K562 (cell line): ENCODE measurements at regions not wholly inside any gene's neighbourhood (a gene's known extent, or its start where the extent isn't known, plus 50 kb on each side); places are given as distances from the start of the nearest gene placed in this dataset.
A peak's percentile ranks its signal among the peaks of the same experiment; 100 is the strongest.
"Not testable (repeated sequence)": the region's sequence is repeated elsewhere in the genome, so short reads cannot be mapped to it uniquely, and the experiment has no call there.

Experiments
- ATAC-seq: fragments of 200-7000 bp; cut with Tn5 transposase; 3 replicates; pipeline ENCODE4 v1.9.1; 2020; ENCODE audit warnings: moderate library complexity
- BruUV-seq: library from RNA; stranded (reverse); fragments of 400-500 nt; replicated peaks from 2 replicates; lab custom pipeline; 2021; lab: Mats Ljungman, UMichigan
- CTCF ChIA-PET: fragments of 300-600 bp; formaldehyde crosslinking; extraction: SDS; loops from one replicate; lab custom pipeline; 2021; ENCODE audit warnings: low intra/inter-chr PET ratio; lab: Yijun Ruan, JAX
- POLR2A ChIA-PET: fragments of 300-600, 350-650 bp; sonication (Branson Sonifier 250); formaldehyde crosslinking; extraction: SDS; loops from one replicate; lab custom pipeline; 2021; ENCODE audit warnings: antibody characterized with exemption, inconsistent platforms; lab: Yijun Ruan, JAX
- DNase-seq, 4 experiments: peaks; one replicate each; pipeline versions ENCODE4 v3.0.0 to v3.0.0-alpha.2; 2011 to 2018; ENCODE audit warnings: low spot score in 3 of 4, mixed read lengths in 3 of 4; ENCODE audit errors: extremely low read depth in 1 of 4
- FAIRE-seq: peaks from 2 replicates; lab custom pipeline; 2011; peaks lifted over from hg19 to GRCh38; lab: Jason Lieb, UNC
- H2AFZ ChIP-seq: 2 replicates; pipeline ENCODE4 v1.6.0; 2011; ENCODE audit warnings: low read depth, low read length, control low read depth, inconsistent platforms
- H3K27ac ChIP-seq: fragments of 200-600 bp; 3 replicates; pipeline ENCODE4 v1.8.0; 2011; ENCODE audit warnings: low read depth, mild to moderate bottlenecking, control low read depth, inconsistent platforms, low read length, moderate library complexity, mixed read lengths; ENCODE audit errors: extremely low read depth
- H3K27me3 ChIP-seq, 2 experiments: fragments of 300-600 bp in 1 of 2; 2 replicates in 1 of 2; 3 replicates in 1 of 2; pipeline versions ENCODE4 v1.6.0 to v1.8.0; 2011; ENCODE audit warnings: inconsistent platforms in 2 of 2, low read length in 2 of 2, mild to moderate bottlenecking in 1 of 2, mixed read lengths in 1 of 2, moderate library complexity in 1 of 2; ENCODE audit not compliant: control insufficient read depth in 2 of 2, insufficient read depth in 2 of 2
- H3K36me3 ChIP-seq: fragments of 300-600 bp; 3 replicates; pipeline ENCODE4 v1.8.0; 2011; ENCODE audit warnings: mild to moderate bottlenecking, low read length, inconsistent platforms; ENCODE audit not compliant: control insufficient read depth, insufficient read depth
- H3K4me1 ChIP-seq, 2 experiments: fragments of 200-600 bp in 1 of 2; replicated peaks in 1 of 2; 2 replicates in 1 of 2; 3 replicates in 1 of 2; pipeline versions ENCODE4 v1.5.1 to v1.8.0; 2011; ENCODE audit warnings: inconsistent platforms in 2 of 2, low read length in 2 of 2, mild to moderate bottlenecking in 1 of 2, mixed read lengths in 1 of 2, moderate library complexity in 1 of 2; ENCODE audit not compliant: control insufficient read depth in 2 of 2, insufficient read depth in 2 of 2
- H3K4me2 ChIP-seq: 2 replicates; pipeline ENCODE4 v1.6.1; 2011; ENCODE audit warnings: low read length, control low read depth, inconsistent platforms, mixed read lengths; ENCODE audit not compliant: insufficient read depth
- H3K4me3 ChIP-seq: fragments of 200-600 bp; sonication (generic), shearing (Covaris generic); 2 replicates; pipeline ENCODE4 v1.5.1; 2016; ENCODE audit warnings: control low read depth, inconsistent platforms
- H3K79me2 ChIP-seq: fragments of 200-600 bp; 3 replicates; pipeline ENCODE4 v1.8.0; 2011; ENCODE audit warnings: low read length, inconsistent platforms; ENCODE audit not compliant: control insufficient read depth, insufficient read depth
- H3K9ac ChIP-seq, 2 experiments: 2 replicates each; pipeline versions ENCODE4 v1.6.0 to v1.6.1; 2011; ENCODE audit warnings: low read depth in 2 of 2, low read length in 2 of 2, control low read depth in 1 of 2, inconsistent platforms in 1 of 2, mild to moderate bottlenecking in 1 of 2, mixed read lengths in 1 of 2; ENCODE audit not compliant: insufficient read depth in 1 of 2
- H3K9me1 ChIP-seq: one replicate; pipeline ENCODE4 v1.6.0; 2011; ENCODE audit warnings: inconsistent platforms, mild to moderate bottlenecking, low read length, moderate library complexity; ENCODE audit not compliant: control insufficient read depth, insufficient read depth
- H3K9me3 ChIP-seq: replicated peaks from 2 replicates; pipeline ENCODE4 v1.5.1; 2011; ENCODE audit warnings: low read depth, low read length, inconsistent platforms; ENCODE audit not compliant: control insufficient read depth, insufficient read depth
- H4K20me1 ChIP-seq: replicated peaks from 2 replicates; pipeline ENCODE4 v1.6.1; 2011; ENCODE audit warnings: low read length, inconsistent platforms, mixed read lengths; ENCODE audit not compliant: control insufficient read depth, insufficient read depth
- CBFA2T2 ChIP-seq: fragments of 450-650 bp; conservative IDR thresholded peaks from 2 replicates; pipeline ENCODE4 v1.6.1; 2017; ENCODE audit warnings: mild to moderate bottlenecking
- DMBX1 ChIP-seq: fragments of 250-450 bp; sonication (Bioruptor Pico); IDR thresholded peaks from 2 replicates; pipeline ENCODE4 v1.8.0; 2022; ENCODE audit warnings: inconsistent platforms, mild to moderate bottlenecking, moderate library complexity, borderline replicate concordance
- E2F3 ChIP-seq: fragments of 250-450 bp; sonication (Bioruptor Pico); IDR thresholded peaks from 2 replicates; pipeline ENCODE4 v1.4.0; 2020; ENCODE audit warnings: mild to moderate bottlenecking
- FOXK2 ChIP-seq, 2 experiments: fragments of 450-650 bp; IDR thresholded peaks in 1 of 2; conservative IDR thresholded peaks in 1 of 2; 2 replicates each; pipeline ENCODE4 v1.6.1; 2016; ENCODE audit warnings: low read depth in 2 of 2, mild to moderate bottlenecking in 1 of 2
- HDAC2 ChIP-seq: fragments of 450-650 bp; IDR thresholded peaks from 2 replicates; pipeline ENCODE4 v1.6.1; 2016; ENCODE audit warnings: mild to moderate bottlenecking
- KAT7 ChIP-seq: sonication (generic); formaldehyde crosslinking; IDR thresholded peaks from 2 replicates; pipeline ENCODE4 v1.8.0; 2022; ENCODE audit warnings: missing genetic modification reagents, mild to moderate bottlenecking, borderline replicate concordance
- MTA1 ChIP-seq: fragments of 450-650 bp; IDR thresholded peaks from 2 replicates; pipeline ENCODE4 v1.6.1; 2017; ENCODE audit warnings: borderline replicate concordance
- MTA3 ChIP-seq: fragments of 450-650 bp; formaldehyde crosslinking; IDR thresholded peaks from 2 replicates; pipeline ENCODE4 v1.6.1; 2017; ENCODE audit warnings: mild to moderate bottlenecking, borderline replicate concordance
- NRF1 ChIP-seq, 2 experiments: fragments of 450-650 bp; IDR thresholded peaks in 1 of 2; conservative IDR thresholded peaks in 1 of 2; 2 replicates each; pipeline ENCODE4 v1.6.1; 2014; ENCODE audit warnings: mild to moderate bottlenecking in 2 of 2
- PHF8 ChIP-seq: fragments of 200-600 bp; sonication (generic); IDR thresholded peaks from 2 replicates; pipeline ENCODE4 v1.6.1; 2012; ENCODE audit warnings: mixed run types, mild to moderate bottlenecking, inconsistent platforms, low read length, moderate library complexity, borderline replicate concordance
- POLR2H ChIP-seq: IDR thresholded peaks from 2 replicates; pipeline ENCODE4 v1.6.1; 2016; ENCODE audit warnings: missing genetic modification characterization, low read depth, mild to moderate bottlenecking, control low read depth, missing compliant biosample characterization, moderate library complexity
- RBFOX2 ChIP-seq: fragments of 200-400 bp; formaldehyde crosslinking; IDR thresholded peaks from 2 replicates; pipeline ENCODE4 v1.6.1; 2017; ENCODE audit warnings: low read depth, mild to moderate bottlenecking, low read length, moderate library complexity
- SRF ChIP-seq, 2 experiments: fragments of 250-450, 450-650 bp in 1 of 2; sonication (Bioruptor Pico) in 1 of 2; sonication (generic) in 1 of 2; formaldehyde crosslinking; IDR thresholded peaks; 2 replicates each; pipeline versions ENCODE4 v1.5.0 to v1.5.1; 2020 to 2022; ENCODE audit warnings: mild to moderate bottlenecking in 1 of 2, missing genetic modification reagents in 1 of 2
- ZNF263 ChIP-seq: sonication (generic); formaldehyde crosslinking; IDR thresholded peaks from 2 replicates; pipeline ENCODE4 v1.8.0; 2022; ENCODE audit warnings: mild to moderate bottlenecking, missing genetic modification reagents, borderline replicate concordance
- WGBS: fragments of 100-300 bp; shearing (Covaris generic); methylation state at CpG from one replicate; pipeline ENCODE4 v1.1.6; 2016; ENCODE audit warnings: low coverage, mixed read lengths; ENCODE audit not compliant: insufficient coverage; ENCODE audit errors: missing lambda C conversion rate; 5-methylcytosine and 5-hydroxymethylcytosine counted together
- in situ Hi-C: fragments of 300-500 bp; cut with MboI; formaldehyde crosslinking; loops from 4 replicates; pipeline ENCODE4 v1.15.0; 2018; ENCODE audit warnings: inconsistent platforms, mixed read lengths
- intact Hi-C: fragments of 100-400 bp; cut with micrococcal nuclease; formaldehyde crosslinking; loops from 2 replicates; pipeline ENCODE4 v1.14.2; 2022
- TF ChIP-seq, protein P1 (sequence below): fragments of 450-650 bp; IDR thresholded peaks from 2 replicates; pipeline ENCODE4 v1.6.1; 2016
- TF ChIP-seq, protein P2 (sequence below), 2 experiments: fragments of 250-450 bp in 1 of 2; fragments of 450-650 bp in 1 of 2; sonication (Bioruptor Pico) in 1 of 2; IDR thresholded peaks; 2 replicates each; pipeline versions ENCODE4 v1.6.1 to v1.8.0; 2016 to 2021; ENCODE audit warnings: mild to moderate bottlenecking in 2 of 2, moderate library complexity in 2 of 2, missing compliant biosample characterization in 1 of 2, missing genetic modification characterization in 1 of 2
- TF ChIP-seq, protein P3 (sequence below): sonication (generic); formaldehyde crosslinking; IDR thresholded peaks from 2 replicates; pipeline ENCODE4 v1.8.0; 2022; ENCODE audit warnings: mild to moderate bottlenecking, missing genetic modification reagents, borderline replicate concordance

DNA sequence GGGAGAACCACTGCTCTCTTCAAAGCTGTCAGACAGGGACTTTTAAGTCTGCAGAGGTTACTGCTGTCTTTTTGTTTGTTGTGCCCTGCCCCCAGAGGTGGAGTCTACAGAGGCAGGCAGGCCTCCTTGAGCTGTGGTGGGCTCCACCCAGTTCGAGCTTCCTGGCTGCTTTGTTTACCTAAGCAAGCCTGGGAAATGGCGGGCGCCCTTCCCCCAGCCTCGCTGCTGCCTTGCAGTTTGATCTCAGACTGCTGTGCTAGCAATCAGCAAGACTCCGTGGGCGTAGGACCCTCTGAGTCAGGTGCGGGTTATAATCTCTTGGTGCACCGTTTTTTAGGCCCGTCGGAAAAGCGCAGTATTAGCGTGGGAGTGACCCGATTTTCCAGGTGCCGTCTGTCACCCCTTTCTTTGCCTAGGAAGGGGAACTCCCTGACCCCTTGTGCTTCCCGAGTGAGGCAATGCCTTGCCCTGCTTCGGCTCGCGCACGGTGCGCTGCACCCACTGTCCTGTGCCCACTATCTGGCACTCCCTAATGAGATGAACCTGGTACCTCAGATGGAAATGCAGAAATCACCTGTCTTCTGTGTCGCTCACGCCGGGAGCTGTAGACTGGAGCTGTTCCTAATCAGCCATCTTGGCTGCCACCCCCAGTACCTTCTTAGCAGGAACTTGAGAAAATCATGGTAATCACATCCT is 56.1 kb upstream of the TNFAIP8 start:
- CTCF ChIA-PET, H4K20me1 ChIP-seq, in situ Hi-C loops, H3K36me3 ChIP-seq, H3K9me3 ChIP-seq, H3K27me3 ChIP-seq, H3K9me1 ChIP-seq, FAIRE-seq: not testable (repeated sequence)
- Histone ChIP-seq H3K9ac (peak overlapping the region; percentile 56 to 85), H3K4me2 (peak overlapping the region; percentile 76), H3K27ac (peak overlapping the region; percentile 67), H3K79me2 (peaks cover 51% of the 10 kb centered on the region), H2AFZ (peak overlapping the region; percentile 73), H3K4me1 (peaks cover 4 to 40% of the 10 kb centered on the region in 2 experiments; a peak in 4 of 5 replicates), H3K4me3 (peak overlapping the region; percentile 29; the same call in 1 of the 2 replicates)
- ATAC-seq (peak; percentile 67), DNase-seq (peak in 1 of 4 experiments; percentile 66)
- POLR2A ChIA-PET = interaction anchor here (1.3 to 2.8 kb wide), 3 partner anchors 9 to 22 kb away, joined by 3 to 14 read pairs (median 11); no protein-coding TSS in a partner anchor
- 6% methylated on average over 16 of the region's 23 CpGs for WGBS
- intact Hi-C loops = loop anchor here (2.0 kb wide), 1 partner anchor 31 kb away; no protein-coding TSS in a partner anchor
- TSS peak; percentile 35 for BruUV-seq
- TF ChIP-seq, protein P1, sequence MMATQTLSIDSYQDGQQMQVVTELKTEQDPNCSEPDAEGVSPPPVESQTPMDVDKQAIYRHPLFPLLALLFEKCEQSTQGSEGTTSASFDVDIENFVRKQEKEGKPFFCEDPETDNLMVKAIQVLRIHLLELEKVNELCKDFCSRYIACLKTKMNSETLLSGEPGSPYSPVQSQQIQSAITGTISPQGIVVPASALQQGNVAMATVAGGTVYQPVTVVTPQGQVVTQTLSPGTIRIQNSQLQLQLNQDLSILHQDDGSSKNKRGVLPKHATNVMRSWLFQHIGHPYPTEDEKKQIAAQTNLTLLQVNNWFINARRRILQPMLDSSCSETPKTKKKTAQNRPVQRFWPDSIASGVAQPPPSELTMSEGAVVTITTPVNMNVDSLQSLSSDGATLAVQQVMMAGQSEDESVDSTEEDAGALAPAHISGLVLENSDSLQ = peak; percentile 38; the same call in 1 of the 2 replicates
- TF ChIP-seq PHF8 (peak; percentile 32; the same call in 1 of the 2 replicates), NRF1 (conservative IDR thresholded peaks at IDR 0.05 in 1 of 2, IDR thresholded peaks at IDR 0.05 in 1 of 2) (peak in 1 of 2 experiments; percentile 3; a peak in 1 of 4 replicates), FOXK2 (conservative IDR thresholded peaks at IDR 0.05 in 1 of 2, IDR thresholded peaks at IDR 0.05 in 1 of 2; ENCODE audit: low read depth in 2 of 2) (peak; percentile 90 to 93), DMBX1 (0 out of 2 replicates have a peak, but pooled peaks have one; percentile 37), MTA1 (0 out of 2 replicates have a peak, but pooled peaks have one; percentile 18), MTA3 (peak; percentile 36; the same call in 1 of the 2 replicates), ZNF263 (CRISPR knock-in tag) (peak; percentile 30; the same call in 1 of the 2 replicates), RBFOX2 (peak; percentile 61), CBFA2T2 (peak; percentile 31), SRF (CRISPR knock-in tag; IDR thresholded peaks at IDR 0.05) (peak in 1 of 2 experiments; percentile 48; a peak in 1 of 4 replicates), E2F3 (CRISPR knock-in tag) (peak; percentile 43; the same call in 1 of the 2 replicates), KAT7 (peak; percentile 61; the same call in 1 of the 2 replicates), HDAC2 (0 out of 2 replicates have a peak, but pooled peaks have one; percentile 16), POLR2H (0 out of 2 replicates have a peak, but pooled peaks have one; percentile 24)
- TF ChIP-seq, protein P2, sequence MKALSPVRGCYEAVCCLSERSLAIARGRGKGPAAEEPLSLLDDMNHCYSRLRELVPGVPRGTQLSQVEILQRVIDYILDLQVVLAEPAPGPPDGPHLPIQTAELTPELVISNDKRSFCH (CRISPR knock-in tag; IDR thresholded peaks at IDR 0.05) = not testable (repeated sequence)
- TF ChIP-seq, protein P2 (tag; IDR thresholded peaks at IDR 0.05) = peak; percentile 55; the same call in 1 of the 2 replicates
- TF ChIP-seq, protein P3, sequence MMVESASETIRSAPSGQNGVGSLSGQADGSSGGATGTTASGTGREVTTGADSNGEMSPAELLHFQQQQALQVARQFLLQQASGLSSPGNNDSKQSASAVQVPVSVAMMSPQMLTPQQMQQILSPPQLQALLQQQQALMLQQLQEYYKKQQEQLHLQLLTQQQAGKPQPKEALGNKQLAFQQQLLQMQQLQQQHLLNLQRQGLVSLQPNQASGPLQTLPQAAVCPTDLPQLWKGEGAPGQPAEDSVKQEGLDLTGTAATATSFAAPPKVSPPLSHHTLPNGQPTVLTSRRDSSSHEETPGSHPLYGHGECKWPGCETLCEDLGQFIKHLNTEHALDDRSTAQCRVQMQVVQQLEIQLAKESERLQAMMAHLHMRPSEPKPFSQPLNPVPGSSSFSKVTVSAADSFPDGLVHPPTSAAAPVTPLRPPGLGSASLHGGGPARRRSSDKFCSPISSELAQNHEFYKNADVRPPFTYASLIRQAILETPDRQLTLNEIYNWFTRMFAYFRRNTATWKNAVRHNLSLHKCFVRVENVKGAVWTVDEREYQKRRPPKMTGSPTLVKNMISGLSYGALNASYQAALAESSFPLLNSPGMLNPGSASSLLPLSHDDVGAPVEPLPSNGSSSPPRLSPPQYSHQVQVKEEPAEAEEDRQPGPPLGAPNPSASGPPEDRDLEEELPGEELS (CRISPR knock-in tag) = peak; percentile 40; the same call in 1 of the 2 replicates
